Effector memory CD4-positive, alpha-beta T cell (primary cell): ENCODE measurements at regions not wholly inside any gene's neighbourhood (a gene's known extent, or its start where the extent isn't known, plus 50 kb on each side); places are given as distances from the start of the nearest gene placed in this dataset.

Experiments
- DNase-seq, 3 donors: peaks; one replicate each; pipeline ENCODE4 v3.0.0-alpha.2; 2020
- H3K27ac ChIP-seq: 2 replicates; pipeline ENCODE4 v1.7.0; 2013; ENCODE audit warnings: mild to moderate bottlenecking, low read length, moderate library complexity; ENCODE audit not compliant: insufficient read depth, poor library complexity, severe bottlenecking
- H3K27me3 ChIP-seq: replicated peaks from 2 replicates; pipeline ENCODE4 v1.7.0; 2013; ENCODE audit warnings: mild to moderate bottlenecking, low read length; ENCODE audit not compliant: insufficient read depth, control insufficient read depth, poor library complexity, severe bottlenecking
- H3K36me3 ChIP-seq: 2 replicates; pipeline ENCODE4 v1.7.0; 2013; ENCODE audit warnings: mild to moderate bottlenecking, low read length, moderate library complexity; ENCODE audit not compliant: control insufficient read depth, insufficient read depth
- H3K4me1 ChIP-seq: 2 replicates; pipeline ENCODE4 v1.7.0; 2013; ENCODE audit warnings: low read length, mild to moderate bottlenecking; ENCODE audit not compliant: control insufficient read depth, insufficient read depth, poor library complexity, severe bottlenecking
- H3K4me3 ChIP-seq: 2 replicates; pipeline ENCODE4 v1.7.0; 2013; ENCODE audit warnings: low read length, low read depth, mild to moderate bottlenecking; ENCODE audit not compliant: insufficient read depth, poor library complexity, severe bottlenecking
- H3K9me3 ChIP-seq: 2 replicates; pipeline ENCODE4 v1.7.0; 2013; ENCODE audit warnings: mild to moderate bottlenecking, low read length, moderate library complexity; ENCODE audit not compliant: control insufficient read depth

- Histone ChIP-seq H3K27ac (no peak overlapping the region), H3K4me3 (no peak overlapping the region), H3K36me3 (no peaks in the 10 kb centered on the region)
These were observed 149.7 kb downstream of the ST6GAL2 start for GRCh38 chr2:106736221-106736620.

GRCh38 chr2:106745468-106745867, 140.5 kb downstream of the ST6GAL2 start:
- no peak for DNase-seq
- Histone ChIP-seq H3K27ac (no peak overlapping the region), H3K9me3 (no peaks in the 10 kb centered on the region), H3K27me3 (no peaks in the 10 kb centered on the region), H3K4me1 (no peaks in the 10 kb centered on the region), H3K4me3 (no peak overlapping the region), H3K36me3 (no peaks in the 10 kb centered on the region)

More at GRCh38 chr2:106736221-106736620, 149.7 kb downstream of the ST6GAL2 start:
- Histone ChIP-seq H3K4me1 (no peaks in the 10 kb centered on the region), H3K9me3 (no peaks in the 10 kb centered on the region), H3K27me3 (no peaks in the 10 kb centered on the region)
- no peak for DNase-seq

GRCh38 chr2:106749823-106750222, 136.1 kb downstream of the ST6GAL2 start:
- no peak overlapping the region for H3K27ac ChIP-seq
- no peaks in the 10 kb centered on the region for H3K36me3 ChIP-seq

More at GRCh38 chr2:106749823-106750222, 136.1 kb downstream of the ST6GAL2 start:
- Histone ChIP-seq H3K4me1 (no peaks in the 10 kb centered on the region), H3K27me3 (no peaks in the 10 kb centered on the region), H3K9me3 (no peaks in the 10 kb centered on the region), H3K4me3 (no peak overlapping the region)
- no peak for DNase-seq
